Muscle layer of duodenum (tissue), 2 donors: ENCODE measurements at regions not wholly inside any gene's neighbourhood (a gene's known extent, or its start where the extent isn't known, plus 50 kb on each side); places are given as distances from the start of the nearest gene placed in this dataset.

Experiments
- H3K27ac ChIP-seq: one replicate; pipeline ENCODE4 v1.7.0; 2013; ENCODE audit warnings: mild to moderate bottlenecking, low read length
- H3K27me3 ChIP-seq: one replicate; pipeline ENCODE4 v1.7.0; 2013; ENCODE audit warnings: low read depth, mild to moderate bottlenecking, control low read depth, low read length
- H3K36me3 ChIP-seq, 2 donors: one replicate each; pipeline ENCODE4 v1.7.0; 2013; ENCODE audit warnings: low read length in 2 of 2, control low read depth in 1 of 2, mild to moderate bottlenecking in 1 of 2; ENCODE audit not compliant: insufficient read depth in 2 of 2, control insufficient read depth in 1 of 2
- H3K4me1 ChIP-seq, 2 donors: one replicate each; pipeline ENCODE4 v1.7.0; 2013; ENCODE audit warnings: low read length in 2 of 2, mild to moderate bottlenecking in 2 of 2, control low read depth in 1 of 2, moderate library complexity in 1 of 2; ENCODE audit not compliant: insufficient read depth in 2 of 2, control insufficient read depth in 1 of 2
- H3K4me3 ChIP-seq, 2 donors: one replicate each; pipeline ENCODE4 v1.7.0; 2013; ENCODE audit warnings: low read length in 2 of 2, low read depth in 1 of 2, mild to moderate bottlenecking in 1 of 2
- H3K9me3 ChIP-seq, 2 donors: one replicate each; pipeline ENCODE4 v1.7.0; 2013; ENCODE audit warnings: low read length in 2 of 2, control low read depth in 1 of 2, mild to moderate bottlenecking in 1 of 2; ENCODE audit not compliant: control insufficient read depth in 1 of 2
- donor health status: healthy.

- Histone ChIP-seq H3K27me3 (no peaks in the 10 kb centered on the region), H3K4me1 (no peaks in the 10 kb centered on the region), H3K36me3 (no peaks in the 10 kb centered on the region), H3K9me3 (no peaks in the 10 kb centered on the region), H3K4me3 (no peak overlapping the region), H3K27ac (no peak overlapping the region)
These were observed 530.2 kb upstream of the MAN1A1 start for GRCh38 chr6:119879731-119880130.

GRCh38 chr6:119874381-119874780, 524.8 kb upstream of the MAN1A1 start:
- no peaks in the 10 kb centered on the region for H3K27me3 ChIP-seq
- no peaks in the 10 kb centered on the region for H3K4me1 ChIP-seq
- no peak overlapping the region for H3K4me3 ChIP-seq
- H3K9me3 ChIP-seq, result no peaks in the 10 kb centered on the region
- H3K27ac ChIP-seq, result no peak overlapping the region
- no peaks in the 10 kb centered on the region for H3K36me3 ChIP-seq

GRCh38 chr6:119873107-119873506, 523.5 kb upstream of the MAN1A1 start:
- H3K27me3 ChIP-seq, result no peaks in the 10 kb centered on the region
- H3K9me3 ChIP-seq, result no peaks in the 10 kb centered on the region
- H3K36me3 ChIP-seq, result no peaks in the 10 kb centered on the region
- H3K27ac ChIP-seq, result no peak overlapping the region
- H3K4me1 ChIP-seq, result no peaks in the 10 kb centered on the region
- no peak overlapping the region for H3K4me3 ChIP-seq

DNA sequence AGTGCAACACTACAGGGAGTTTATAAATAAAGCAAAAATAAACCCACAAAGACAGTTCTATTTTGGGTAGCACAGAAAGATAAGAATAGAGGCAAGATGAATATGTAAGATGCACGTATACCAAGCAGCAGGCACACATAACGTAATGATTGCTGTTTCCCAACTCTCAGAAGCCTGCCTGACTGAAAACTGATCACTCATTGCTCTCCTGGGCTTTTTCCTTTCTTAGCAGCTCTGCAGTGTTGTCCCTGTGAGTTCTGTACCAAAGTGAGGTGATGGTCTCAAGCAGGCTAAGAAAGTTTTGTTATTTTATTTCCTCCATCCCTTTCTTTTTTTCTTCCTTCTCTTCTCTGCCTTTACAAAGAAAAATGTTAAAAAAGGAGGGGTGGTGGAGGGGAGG, 522.0 kb upstream of the MAN1A1 start:
- Histone ChIP-seq H3K27ac (no peak overlapping the region), H3K4me3 (no peak overlapping the region), H3K9me3 (peaks cover 0 to 5% of the 10 kb centered on the region in 2 donors), H3K27me3 (no peaks in the 10 kb centered on the region), H3K36me3 (no peaks in the 10 kb centered on the region), H3K4me1 (no peaks in the 10 kb centered on the region)

- no peak overlapping the region for H3K4me3 ChIP-seq
- H3K9me3 ChIP-seq, result peaks cover 7 to 9% of the 10 kb centered on the region in 2 donors
- H3K27ac ChIP-seq, result no peak overlapping the region
These were observed 516.1 kb upstream of the MAN1A1 start for GRCh38 chr6:119865466-119866350.

DNA sequence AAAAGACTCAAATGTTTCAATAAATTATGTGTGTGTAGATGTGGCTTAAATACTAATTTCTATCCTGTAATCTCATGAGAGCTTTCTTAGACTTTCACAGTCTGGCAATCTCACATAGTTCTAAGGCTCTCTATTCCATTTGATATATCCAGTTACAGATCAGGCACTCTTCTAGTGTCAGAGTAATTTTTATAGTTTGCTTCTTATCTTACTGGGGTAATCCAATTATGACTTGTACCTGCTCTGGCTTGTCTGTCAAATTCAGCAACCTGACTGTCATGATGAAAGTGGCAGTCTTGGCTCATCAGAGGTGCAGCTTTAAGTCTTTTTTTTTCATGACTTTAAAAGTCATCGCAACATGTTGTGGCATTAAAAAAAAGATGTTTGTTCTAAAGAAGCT, 513.2 kb upstream of the MAN1A1 start:
- Histone ChIP-seq H3K4me3 (no peak overlapping the region), H3K27me3 (no peaks in the 10 kb centered on the region), H3K4me1 (no peaks in the 10 kb centered on the region), H3K36me3 (no peaks in the 10 kb centered on the region), H3K27ac (no peak overlapping the region), H3K9me3 (peaks cover 7 to 9% of the 10 kb centered on the region in 2 donors)

More at GRCh38 chr6:119865466-119866350, 516.1 kb upstream of the MAN1A1 start:
- no peaks in the 10 kb centered on the region for H3K36me3 ChIP-seq
- H3K4me1 ChIP-seq, result no peaks in the 10 kb centered on the region
- no peaks in the 10 kb centered on the region for H3K27me3 ChIP-seq

DNA sequence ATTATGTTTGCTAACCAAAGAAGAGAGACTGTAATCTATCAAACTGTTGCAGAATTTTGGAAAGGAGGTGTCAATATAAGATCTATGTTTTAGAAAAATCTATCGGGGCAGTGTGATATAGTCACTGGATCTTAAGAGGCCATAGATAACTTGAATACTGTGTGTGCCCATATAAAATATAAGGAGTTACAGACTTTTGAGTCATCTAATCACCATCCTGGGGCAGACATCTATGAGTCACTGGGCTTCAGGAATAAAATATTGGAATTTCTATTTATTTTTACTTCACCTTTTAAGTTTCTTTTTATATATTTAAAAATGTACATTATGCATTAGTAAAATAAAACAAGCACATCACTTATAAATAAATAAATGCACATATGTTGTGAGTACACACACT, 509.3 kb upstream of the MAN1A1 start:
- Histone ChIP-seq H3K27me3 (no peaks in the 10 kb centered on the region), H3K36me3 (no peaks in the 10 kb centered on the region), H3K27ac (no peak overlapping the region), H3K4me3 (no peak overlapping the region), H3K4me1 (no peaks in the 10 kb centered on the region), H3K9me3 (no peaks in the 10 kb centered on the region)

- peak overlapping the region in 1 of 2 donors; percentile 31 for H3K4me3 ChIP-seq
- H3K9me3 ChIP-seq, result no peaks in the 10 kb centered on the region
- H3K36me3 ChIP-seq, result no peaks in the 10 kb centered on the region
- H3K4me1 ChIP-seq, result no peaks in the 10 kb centered on the region
- H3K27ac ChIP-seq, result no peak overlapping the region
- no peaks in the 10 kb centered on the region for H3K27me3 ChIP-seq
These were observed 506.6 kb upstream of the MAN1A1 start for GRCh38 chr6:119856136-119856535.

- no peaks in the 10 kb centered on the region for H3K36me3 ChIP-seq
- H3K27ac ChIP-seq, result no peak overlapping the region
These were observed 499.1 kb upstream of the MAN1A1 start for GRCh38 chr6:119848696-119849095.

DNA sequence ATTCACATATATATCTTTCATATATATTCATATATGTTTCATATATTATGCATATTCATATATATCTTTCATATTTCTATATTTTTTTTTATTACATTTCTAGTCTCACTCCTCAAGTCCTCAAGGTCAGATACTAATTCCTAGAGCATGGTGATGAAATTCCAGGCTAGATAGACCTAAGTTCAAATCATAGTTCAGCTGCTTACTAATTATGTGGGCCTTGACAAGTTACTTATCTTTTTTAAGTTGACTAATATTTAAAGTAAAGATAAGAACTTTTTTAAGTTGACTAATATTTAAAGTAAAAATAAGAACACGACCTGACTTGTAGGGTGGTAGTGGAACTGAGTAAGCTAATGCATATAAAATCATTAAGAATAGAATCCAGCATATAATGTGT, 495.6 kb upstream of the MAN1A1 start:
- Histone ChIP-seq H3K4me1 (no peaks in the 10 kb centered on the region), H3K36me3 (no peaks in the 10 kb centered on the region), H3K27me3 (no peaks in the 10 kb centered on the region), H3K27ac (no peak overlapping the region), H3K4me3 (no peak overlapping the region), H3K9me3 (no peaks in the 10 kb centered on the region)

More at GRCh38 chr6:119848696-119849095, 499.1 kb upstream of the MAN1A1 start:
- Histone ChIP-seq H3K27me3 (no peaks in the 10 kb centered on the region), H3K4me3 (no peak overlapping the region), H3K4me1 (no peaks in the 10 kb centered on the region), H3K9me3 (no peaks in the 10 kb centered on the region)

- H3K27ac ChIP-seq, result no peak overlapping the region
- H3K9me3 ChIP-seq, result no peaks in the 10 kb centered on the region
- no peak overlapping the region for H3K4me3 ChIP-seq
- no peaks in the 10 kb centered on the region for H3K4me1 ChIP-seq
- H3K36me3 ChIP-seq, result no peaks in the 10 kb centered on the region
- no peaks in the 10 kb centered on the region for H3K27me3 ChIP-seq
These were observed 494.8 kb upstream of the MAN1A1 start for GRCh38 chr6:119844387-119844786.

DNA sequence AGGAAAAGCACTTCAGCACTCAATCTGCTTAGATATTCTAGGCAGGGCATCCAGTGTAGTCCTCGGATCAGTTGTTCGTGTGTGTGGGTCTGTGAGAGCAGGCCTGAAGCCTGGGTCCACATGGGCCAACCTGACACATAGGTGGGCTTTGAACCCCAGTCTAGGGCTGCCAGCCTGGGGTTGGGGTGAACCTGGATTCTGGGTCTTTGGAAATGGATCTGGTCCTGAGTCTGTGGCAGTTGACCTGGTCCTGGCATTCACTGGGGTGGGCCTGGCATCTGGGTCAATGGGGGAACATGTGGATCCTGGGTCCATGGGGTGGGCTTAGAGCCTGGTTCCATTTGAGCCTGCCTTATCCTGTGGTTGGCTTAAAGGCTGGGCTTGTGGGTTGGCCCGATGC, 492.6 kb upstream of the MAN1A1 start:
- H3K4me3 ChIP-seq, result no peak overlapping the region
- no peaks in the 10 kb centered on the region for H3K27me3 ChIP-seq

More for the DNA sequence above, 492.6 kb upstream of the MAN1A1 start:
- no peaks in the 10 kb centered on the region for H3K4me1 ChIP-seq
- no peak overlapping the region for H3K27ac ChIP-seq
- H3K9me3 ChIP-seq, result no peaks in the 10 kb centered on the region
- H3K36me3 ChIP-seq, result no peaks in the 10 kb centered on the region
